Esophagus muscularis mucosa (tissue), 4 donors: ENCODE measurements at regions not wholly inside any gene's neighbourhood (a gene's known extent, or its start where the extent isn't known, plus 50 kb on each side); places are given as distances from the start of the nearest gene placed in this dataset.

ENCODE experiments used
- DNase-seq: peaks from one replicate; pipeline ENCODE4 v3.0.0-alpha.2; 2017; ENCODE audit errors: extremely low spot score
- H3K27ac ChIP-seq, 4 donors: fragments of 200-600 bp; sonication (generic); replicated peaks in 1 of 4; 1 replicate in 3 of 4; 2 replicates in 1 of 4; pipeline ENCODE4 v1.5.1; 2016 to 2019; ENCODE audit warnings: mild to moderate bottlenecking in 1 of 4
- H3K27me3 ChIP-seq, 4 donors: fragments of 200-600 bp; sonication (generic); one replicate each; pipeline versions ENCODE4 v1.5.1 to v1.6.0; 2016 to 2019
- H3K36me3 ChIP-seq, 4 donors: fragments of 200-600 bp; sonication (generic); one replicate each; pipeline ENCODE4 v1.5.1; 2016 to 2019
- H3K4me1 ChIP-seq, 4 donors: fragments of 200-600 bp; sonication (generic); one replicate each; pipeline ENCODE4 v1.5.1; 2016 to 2019
- H3K4me3 ChIP-seq, 4 donors: fragments of 200-600 bp; sonication (generic); 1 replicate in 2 of 4; 2 replicates in 2 of 4; pipeline ENCODE4 v1.5.1; 2016 to 2019; ENCODE audit warnings: mild to moderate bottlenecking in 4 of 4, moderate library complexity in 1 of 4
- H3K9me3 ChIP-seq, 4 donors: fragments of 200-600 bp; sonication (generic); 1 replicate in 3 of 4; 2 replicates in 1 of 4; pipeline ENCODE4 v1.5.1; 2016 to 2019
- EP300 ChIP-seq: sonication (generic); formaldehyde crosslinking; IDR thresholded peaks from one replicate; pipeline ENCODE4 v1.6.1; 2017; ENCODE audit warnings: antibody characterized with exemption
- POLR2A ChIP-seq: fragments of 450-650 bp; IDR thresholded peaks from one replicate; pipeline ENCODE4 v1.6.1; 2017; ENCODE audit warnings: antibody characterized with exemption, moderate library complexity, mild to moderate bottlenecking, low read depth
- POLR2AphosphoS5 ChIP-seq, 2 donors: sonication (generic); formaldehyde crosslinking; IDR thresholded peaks; one replicate each; pipeline ENCODE4 v1.6.1; 2017; ENCODE audit warnings: antibody characterized with exemption in 2 of 2
- WGBS: methylation state at CpG from one replicate; pipeline ENCODE4 v1.1.5; 2018; 5-methylcytosine and 5-hydroxymethylcytosine counted together
- intact Hi-C: fragments of 100-400 bp; cut with DNase I; formaldehyde crosslinking; loops from one replicate; pipeline ENCODE4 v1.15.1; 2023
- TF ChIP-seq, protein P1 (sequence below), 3 experiments: fragments of 200-600 bp in 2 of 3; fragments of 450-650 bp in 1 of 3; sonication (generic) in 2 of 3; IDR thresholded peaks; one replicate each; pipeline ENCODE4 v1.5.1; 2017 to 2019; ENCODE audit warnings: antibody characterized with exemption in 3 of 3, mild to moderate bottlenecking in 2 of 3, moderate library complexity in 1 of 3

DNA sequence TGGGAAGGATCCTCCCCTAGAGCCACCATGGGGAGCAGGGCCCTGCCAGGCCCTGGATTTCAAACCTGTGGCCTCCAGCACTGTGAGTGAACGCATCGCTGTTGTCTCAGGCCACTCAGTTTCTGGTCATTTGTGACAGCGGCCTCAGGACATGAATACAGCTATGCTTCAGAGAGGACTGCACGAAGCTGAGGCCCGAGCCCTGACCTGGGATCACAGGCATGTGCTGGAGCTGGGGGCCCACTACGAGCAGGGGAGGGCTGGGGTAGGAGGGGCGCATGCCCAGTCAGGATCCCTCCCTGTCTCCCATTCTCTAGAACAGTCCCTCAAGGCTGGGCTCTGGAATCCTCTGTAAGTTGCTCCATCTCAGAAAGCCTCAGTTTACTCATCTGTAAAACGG lies 242.1 kb downstream of the CTTN start:
- no peaks in the 10 kb centered on the region for H3K36me3 ChIP-seq
- intact Hi-C loops, result no loop called here

DNA sequence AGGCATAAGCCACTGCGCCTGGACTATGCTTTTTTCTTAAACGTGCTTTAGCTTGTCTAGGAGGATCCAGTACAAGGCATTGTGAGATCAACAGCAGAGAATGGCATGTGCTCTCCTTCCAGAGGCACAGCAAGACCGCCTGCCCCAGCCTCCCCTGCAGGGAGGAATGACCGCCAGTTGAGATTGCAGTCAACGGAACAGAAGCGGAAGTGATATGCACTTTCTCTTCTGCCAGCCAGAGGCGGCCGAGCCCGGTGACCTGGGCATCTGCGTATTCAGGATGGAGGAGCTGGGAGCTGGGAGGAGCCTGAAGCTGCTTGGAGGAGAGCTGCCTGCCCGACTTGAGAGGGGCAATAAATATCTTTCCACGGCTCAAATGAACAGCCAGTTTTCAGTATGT lies 243.0 kb downstream of the CTTN start:
- intact Hi-C loops, result no loop called here
- H3K27me3 ChIP-seq, result peaks cover 0 to 14% (median 0%) of the 10 kb centered on the region in 4 donors
- no peak for DNase-seq
- TF ChIP-seq POLR2AphosphoS5 (IDR thresholded peaks at IDR 0.05) (no peak), EP300 (no peak), POLR2A (no peak)
- TF ChIP-seq, protein P1, sequence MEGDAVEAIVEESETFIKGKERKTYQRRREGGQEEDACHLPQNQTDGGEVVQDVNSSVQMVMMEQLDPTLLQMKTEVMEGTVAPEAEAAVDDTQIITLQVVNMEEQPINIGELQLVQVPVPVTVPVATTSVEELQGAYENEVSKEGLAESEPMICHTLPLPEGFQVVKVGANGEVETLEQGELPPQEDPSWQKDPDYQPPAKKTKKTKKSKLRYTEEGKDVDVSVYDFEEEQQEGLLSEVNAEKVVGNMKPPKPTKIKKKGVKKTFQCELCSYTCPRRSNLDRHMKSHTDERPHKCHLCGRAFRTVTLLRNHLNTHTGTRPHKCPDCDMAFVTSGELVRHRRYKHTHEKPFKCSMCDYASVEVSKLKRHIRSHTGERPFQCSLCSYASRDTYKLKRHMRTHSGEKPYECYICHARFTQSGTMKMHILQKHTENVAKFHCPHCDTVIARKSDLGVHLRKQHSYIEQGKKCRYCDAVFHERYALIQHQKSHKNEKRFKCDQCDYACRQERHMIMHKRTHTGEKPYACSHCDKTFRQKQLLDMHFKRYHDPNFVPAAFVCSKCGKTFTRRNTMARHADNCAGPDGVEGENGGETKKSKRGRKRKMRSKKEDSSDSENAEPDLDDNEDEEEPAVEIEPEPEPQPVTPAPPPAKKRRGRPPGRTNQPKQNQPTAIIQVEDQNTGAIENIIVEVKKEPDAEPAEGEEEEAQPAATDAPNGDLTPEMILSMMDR (IDR thresholded peaks at IDR 0.05), result no peak
- no peak overlapping the region for H3K4me3 ChIP-seq
- no peaks in the 10 kb centered on the region for H3K9me3 ChIP-seq
- WGBS, result 70% methylated on average over 4 of the region's 12 CpGs
- no peak overlapping the region for H3K27ac ChIP-seq
- H3K4me1 ChIP-seq, result no peaks in the 10 kb centered on the region
- H3K36me3 ChIP-seq, result no peaks in the 10 kb centered on the region

More for the DNA sequence above, 242.1 kb downstream of the CTTN start:
- 84% methylated on average over 6 of the region's 8 CpGs for WGBS
- no peak overlapping the region for H3K4me3 ChIP-seq
- DNase-seq, result no peak
- no peak overlapping the region for H3K27ac ChIP-seq
- TF ChIP-seq, protein P1 (IDR thresholded peaks at IDR 0.05), result no peak
- TF ChIP-seq EP300 (no peak), POLR2A (no peak), POLR2AphosphoS5 (IDR thresholded peaks at IDR 0.05) (no peak)
- no peaks in the 10 kb centered on the region for H3K9me3 ChIP-seq
- H3K4me1 ChIP-seq, result no peaks in the 10 kb centered on the region
- peaks cover 0 to 6% (median 0%) of the 10 kb centered on the region in 4 donors for H3K27me3 ChIP-seq

DNA sequence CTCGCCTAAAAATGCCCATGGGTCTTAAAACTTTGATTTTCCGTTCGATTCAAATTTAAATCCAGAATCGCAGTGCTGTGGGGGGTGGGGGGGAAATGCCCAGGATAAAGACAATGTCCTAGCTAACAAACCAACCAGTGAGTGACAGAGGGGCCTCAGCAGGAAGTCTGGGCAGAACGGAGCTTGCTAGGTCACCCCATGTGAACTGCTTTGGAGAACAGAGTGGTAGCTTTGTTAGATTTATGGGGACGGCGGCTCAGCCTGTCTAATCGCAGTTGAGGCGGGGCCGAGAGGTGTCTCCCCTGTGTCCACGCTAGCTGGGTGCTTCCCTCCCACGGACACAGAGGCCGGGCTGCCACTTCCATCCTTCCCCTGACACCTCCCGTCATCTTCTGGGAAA lies 243.9 kb downstream of the CTTN start:
- WGBS, result 81% methylated on average over 11 of the region's 14 CpGs
- Histone ChIP-seq H3K4me1 (no peaks in the 10 kb centered on the region), H3K36me3 (no peaks in the 10 kb centered on the region), H3K9me3 (no peaks in the 10 kb centered on the region), H3K27me3 (peaks cover 0 to 14% (median 0%) of the 10 kb centered on the region in 4 donors), H3K27ac (no peak overlapping the region), H3K4me3 (no peak overlapping the region)
- DNase-seq, result no peak
- TF ChIP-seq POLR2AphosphoS5 (IDR thresholded peaks at IDR 0.05) (no peak), EP300 (no peak), POLR2A (no peak)
- TF ChIP-seq, protein P1 (IDR thresholded peaks at IDR 0.05), result no peak
- intact Hi-C loops, result no loop called here

DNA sequence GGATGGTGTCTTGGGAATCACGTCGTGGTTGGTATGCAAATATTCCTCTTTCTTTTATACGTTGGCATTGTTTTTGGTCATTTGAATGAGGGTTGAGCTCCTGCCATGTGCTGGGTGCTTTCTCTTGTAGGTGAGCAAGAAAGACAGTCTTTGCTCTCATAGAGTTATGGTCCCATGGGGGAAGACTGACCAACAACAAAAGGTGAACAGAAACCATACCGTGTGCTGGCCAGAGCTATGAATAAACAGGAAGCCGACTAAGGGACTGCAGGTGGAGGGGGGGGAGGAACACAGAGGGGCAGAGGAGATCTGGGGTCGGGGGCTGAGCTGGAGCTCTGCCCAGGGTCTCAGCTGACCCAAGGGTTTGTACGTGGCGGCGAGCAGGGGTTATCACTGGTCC lies 245.3 kb downstream of the CTTN start:
- intact Hi-C loops, result no loop called here

More for the DNA sequence above, 245.3 kb downstream of the CTTN start:
- no peaks in the 10 kb centered on the region for H3K36me3 ChIP-seq
- 52% methylated on average over 9 of the region's 9 CpGs for WGBS
- H3K9me3 ChIP-seq, result no peaks in the 10 kb centered on the region
- H3K4me3 ChIP-seq, result no peak overlapping the region
- TF ChIP-seq, protein P1 (IDR thresholded peaks at IDR 0.05), result no peak
- TF ChIP-seq POLR2A (no peak), POLR2AphosphoS5 (IDR thresholded peaks at IDR 0.05) (no peak), EP300 (no peak)
- no peak overlapping the region for H3K27ac ChIP-seq
- DNase-seq, result no peak
- peaks cover 0 to 14% (median 0%) of the 10 kb centered on the region in 4 donors for H3K27me3 ChIP-seq
- no peaks in the 10 kb centered on the region for H3K4me1 ChIP-seq
